ENCODE measurements at regions not wholly inside any gene's neighbourhood (a gene's known extent, or its start where the extent isn't known, plus 50 kb on each side); places are given as distances from the start of the nearest gene placed in this dataset.

GRCh38 chr10:56269181-56269580 is 91.9 kb downstream of the ZWINT start (continued):
- no peak for TF ChIP-seq CHD1 (IDR thresholded peaks at IDR 0.05; ENCODE audit: low read depth, low read length)
- TF ChIP-seq CHD2 (IDR thresholded peaks at IDR 0.05; ENCODE audit: low read length) = no peak

Measured in H1 (cell line).